Omental fat pad (tissue), 3 donors: ENCODE measurements at regions not wholly inside any gene's neighbourhood (a gene's known extent, or its start where the extent isn't known, plus 50 kb on each side); places are given as distances from the start of the nearest gene placed in this dataset.
"Not testable (repeated sequence)": the region's sequence is repeated elsewhere in the genome, so short reads cannot be mapped to it uniquely, and the experiment has no call there.

Experiments
- ATAC-seq: fragments of 150-250 bp; one replicate; pipeline ENCODE4 v1.9.1; 2016; ENCODE audit warnings: mild to moderate bottlenecking, moderate library complexity; ENCODE audit not compliant: low FRiP score
- DNase-seq: peaks from one replicate; pipeline ENCODE4 v3.0.0-alpha.2; 2019; ENCODE audit warnings: low spot score
- CTCF ChIP-seq, 3 donors: fragments of 450-650 bp; IDR thresholded peaks; one replicate each; pipeline ENCODE4 v1.5.1; 2016 to 2017; ENCODE audit warnings: antibody characterized with exemption in 3 of 3, mild to moderate bottlenecking in 3 of 3, moderate library complexity in 2 of 3

DNA sequence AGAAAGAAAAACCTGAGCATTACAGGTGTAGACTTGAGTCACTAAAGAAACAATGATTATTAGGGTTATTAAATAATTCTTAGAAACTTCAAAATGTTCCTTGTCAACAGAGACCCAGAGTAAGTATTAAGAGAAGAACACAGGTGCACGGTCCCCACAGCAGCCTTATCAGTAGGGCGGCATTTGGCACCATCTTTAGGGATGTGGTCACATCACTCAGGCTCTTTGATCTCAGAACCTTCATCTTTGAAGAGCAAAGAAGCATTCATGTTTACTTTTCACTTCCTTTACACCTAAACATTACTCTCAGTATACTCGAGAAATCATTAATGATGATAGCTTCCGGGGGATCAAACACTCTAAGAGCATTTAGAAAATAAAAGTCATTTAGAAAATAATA is 928.7 kb downstream of the KCNJ2 start:
- no peak for DNase-seq
- no peak for ATAC-seq
- TF ChIP-seq CTCF (IDR thresholded peaks at IDR 0.05), result no peak

GRCh38 chr17:71099003-71099714 is 929.8 kb downstream of the KCNJ2 start:
- no peak for DNase-seq
- ATAC-seq, result no peak
- TF ChIP-seq CTCF (IDR thresholded peaks at IDR 0.05), result no peak

GRCh38 chr17:71102777-71103176 is 933.4 kb downstream of the KCNJ2 start:
- TF ChIP-seq CTCF (IDR thresholded peaks at IDR 0.05), result no peak
- no peak for ATAC-seq

GRCh38 chr17:71104225-71104624 is 934.9 kb downstream of the KCNJ2 start:
- ATAC-seq (no peak), DNase-seq (no peak)
- no peak for TF ChIP-seq CTCF (IDR thresholded peaks at IDR 0.05)

More at GRCh38 chr17:71102777-71103176, 933.4 kb downstream of the KCNJ2 start:
- no peak for DNase-seq

GRCh38 chr17:71106056-71106455 is 936.7 kb downstream of the KCNJ2 start:
- DNase-seq, ATAC-seq: not testable (repeated sequence)

- no peak for ATAC-seq
- DNase-seq, result no peak
- no peak for TF ChIP-seq CTCF (IDR thresholded peaks at IDR 0.05)
Measured at GRCh38 chr17:71107136-71107535, 937.8 kb downstream of the KCNJ2 start.

DNA sequence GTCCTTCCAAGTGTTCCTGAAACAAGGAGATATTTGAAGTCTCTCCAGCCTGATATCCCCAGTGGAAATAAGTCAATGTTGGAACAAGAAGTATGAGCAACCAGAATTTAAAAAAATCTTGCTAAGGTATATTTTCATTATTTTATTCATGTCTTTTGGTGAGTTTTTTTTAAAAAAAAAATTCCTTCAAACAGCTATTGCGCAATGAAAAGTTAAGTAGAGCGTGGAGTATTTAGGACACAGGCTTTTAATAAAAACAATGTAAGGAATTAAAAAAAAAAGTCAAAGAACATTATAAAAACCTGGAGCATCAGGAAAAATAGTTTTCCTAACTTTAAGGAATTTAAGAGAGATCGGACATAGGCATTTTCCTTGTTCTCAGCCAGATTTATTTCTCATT is 940.4 kb downstream of the KCNJ2 start:
- no peak for TF ChIP-seq CTCF (IDR thresholded peaks at IDR 0.05)
- DNase-seq, result no peak
- no peak for ATAC-seq
